PFSK-1 (cell line): ENCODE measurements at regions not wholly inside any gene's neighbourhood (a gene's known extent, or its start where the extent isn't known, plus 50 kb on each side); places are given as distances from the start of the nearest gene placed in this dataset.

ENCODE experiments used
- POLR2AphosphoS5 ChIP-seq: IDR thresholded peaks from 2 replicates; pipeline ENCODE4 v1.6.1; 2012; ENCODE audit warnings: low read depth, mild to moderate bottlenecking, control low read depth, low read length, moderate library complexity
- REST ChIP-seq, 2 experiments: IDR thresholded peaks; 2 replicates each; pipeline versions ENCODE4 v1.6.1 to v1.8.0; 2011 to 2012; ENCODE audit warnings: low read depth in 2 of 2, low read length in 2 of 2, control low read depth in 1 of 2, inconsistent platforms in 1 of 2, mild to moderate bottlenecking in 1 of 2, moderate library complexity in 1 of 2; ENCODE audit not compliant: insufficient read depth in 1 of 2

DNA sequence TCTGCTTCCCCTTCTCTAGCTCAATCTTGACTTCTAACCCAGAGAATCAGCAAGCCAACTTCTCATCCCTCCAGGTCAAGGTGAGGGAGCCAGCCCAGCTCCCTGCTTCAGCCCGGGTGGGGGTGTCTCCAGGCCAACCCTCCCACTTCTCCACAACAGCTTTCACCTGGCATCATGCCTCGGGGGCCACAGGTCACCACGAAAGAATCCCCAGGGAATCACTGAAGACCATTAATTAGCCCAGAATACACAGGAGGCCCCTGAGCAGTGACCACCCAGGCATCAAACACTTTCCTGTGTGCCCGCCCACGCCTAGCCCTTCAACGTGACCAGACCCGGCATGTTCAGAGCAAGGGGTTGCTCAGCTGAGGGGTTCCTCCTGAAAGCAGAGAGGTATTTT is 646.7 kb downstream of the BCOR start:
- TF ChIP-seq POLR2AphosphoS5 (no peak), REST (IDR thresholded peaks at IDR 0.05; ENCODE audit: insufficient read depth in 1 of 2, low read depth in 2 of 2, low read length in 2 of 2) (no peak)
